Endothelial cell of umbilical vein (primary cell): ENCODE measurements at regions not wholly inside any gene's neighbourhood (a gene's known extent, or its start where the extent isn't known, plus 50 kb on each side); places are given as distances from the start of the nearest gene placed in this dataset.

Experiments used
- BruUV-seq: library from RNA; stranded (reverse); fragments of 400-500 nt; replicated peaks from 2 replicates; lab custom pipeline; 2021; lab: Mats Ljungman, UMichigan
- CTCF ChIA-PET: fragments of 300-600, 350-600 bp; sonication (Branson Sonifier 250); formaldehyde crosslinking; loops from one replicate; lab custom pipeline; 2021; ENCODE audit warnings: antibody characterized with exemption, inconsistent platforms; lab: Charles Lee
- POLR2A ChIA-PET: fragments of 300-600, 350-600 bp; sonication (Branson Sonifier 250); formaldehyde crosslinking; loops from one replicate; lab custom pipeline; 2021; ENCODE audit warnings: antibody characterized with exemption, inconsistent platforms; lab: Charles Lee
- DNase-seq: peaks from one replicate; pipeline ENCODE4 v3.0.0-alpha.2; 2011; ENCODE audit warnings: low read depth, low spot score
- FAIRE-seq: peaks from 2 replicates; lab custom pipeline; 2011; peaks lifted over from hg19 to GRCh38; lab: Jason Lieb, UNC
- H2AFZ ChIP-seq: 2 replicates; pipeline ENCODE4 v1.6.0; 2012; ENCODE audit warnings: low read depth, low read length, control low read depth, inconsistent platforms
- H3K27ac ChIP-seq: 2 replicates; pipeline ENCODE4 v1.5.1; 2011; ENCODE audit warnings: low read depth, mild to moderate bottlenecking, control low read depth, low read length, moderate library complexity; ENCODE audit not compliant: insufficient read depth
- H3K27me3 ChIP-seq, 2 experiments: 2 replicates each; pipeline versions ENCODE4 v1.6.0 to v1.6.1; 2011; ENCODE audit warnings: low read length in 2 of 2, mixed read lengths in 1 of 2; ENCODE audit not compliant: control insufficient read depth in 2 of 2, insufficient read depth in 2 of 2
- H3K36me3 ChIP-seq, 2 experiments: 2 replicates in 1 of 2; 3 replicates in 1 of 2; pipeline ENCODE4 v1.5.1; 2011; ENCODE audit warnings: low read length in 2 of 2, mild to moderate bottlenecking in 1 of 2, moderate library complexity in 1 of 2; ENCODE audit not compliant: control insufficient read depth in 2 of 2, insufficient read depth in 2 of 2; ENCODE audit errors: extremely low read depth in 1 of 2
- H3K4me1 ChIP-seq: 3 replicates; pipeline ENCODE4 v1.5.1; 2011; ENCODE audit warnings: mild to moderate bottlenecking, low read length; ENCODE audit not compliant: control insufficient read depth, insufficient read depth; ENCODE audit errors: extremely low read depth
- H3K4me2 ChIP-seq: 2 replicates; pipeline ENCODE4 v1.6.1; 2011; ENCODE audit warnings: low read length, control low read depth, mixed read lengths; ENCODE audit not compliant: insufficient read depth
- H3K4me3 ChIP-seq, 3 experiments: fragments of 200-600 bp in 1 of 3; sonication (generic), shearing (Covaris generic) in 1 of 3; replicated peaks in 1 of 3; 2 replicates each; pipeline ENCODE4 v1.5.1; 2011 to 2016; ENCODE audit warnings: control low read depth in 3 of 3, low read length in 3 of 3, mild to moderate bottlenecking in 2 of 3, inconsistent platforms in 1 of 3, low read depth in 1 of 3, moderate library complexity in 1 of 3; ENCODE audit not compliant: insufficient read depth in 1 of 3
- H3K79me2 ChIP-seq: 2 replicates; pipeline ENCODE4 v1.6.0; 2012; ENCODE audit warnings: low read length, inconsistent platforms; ENCODE audit not compliant: control insufficient read depth, insufficient read depth
- H3K9ac ChIP-seq: replicated peaks from 2 replicates; pipeline ENCODE3; 2011; ENCODE audit warnings: low read length, control low read depth; ENCODE audit not compliant: insufficient read depth; ENCODE audit errors: extremely low read depth
- H3K9me1 ChIP-seq: replicated peaks from 3 replicates; pipeline ENCODE4 v1.6.0; 2011; ENCODE audit warnings: mild to moderate bottlenecking, low read length; ENCODE audit not compliant: control insufficient read depth, insufficient read depth; ENCODE audit errors: extremely low read depth
- H3K9me3 ChIP-seq: replicated peaks from 2 replicates; pipeline ENCODE4 v1.5.1; 2012; ENCODE audit warnings: low read length, inconsistent platforms; ENCODE audit not compliant: control insufficient read depth, insufficient read depth
- H4K20me1 ChIP-seq: replicated peaks from 2 replicates; pipeline ENCODE3; 2011; ENCODE audit warnings: mild to moderate bottlenecking, low read length; ENCODE audit not compliant: control insufficient read depth, insufficient read depth; ENCODE audit errors: extremely low read depth
- EZH2 ChIP-seq: IDR thresholded peaks from 2 replicates; pipeline ENCODE4 v1.6.1; 2012; ENCODE audit warnings: borderline replicate concordance, low read depth, mild to moderate bottlenecking, moderate library complexity, low read length, inconsistent platforms; ENCODE audit not compliant: severe bottlenecking
- FOS ChIP-seq: IDR thresholded peaks from 2 replicates; pipeline ENCODE4 v1.6.1; 2011; ENCODE audit warnings: mild to moderate bottlenecking, low read length, moderate library complexity, borderline replicate concordance; ENCODE audit not compliant: insufficient read depth
- GATA2 ChIP-seq: IDR thresholded peaks from 2 replicates; pipeline ENCODE4 v1.7.0; 2011; ENCODE audit warnings: low read depth, mild to moderate bottlenecking, moderate library complexity, mixed read lengths, low read length; ENCODE audit not compliant: insufficient read length, insufficient read depth
- JUN ChIP-seq: IDR thresholded peaks from 2 replicates; pipeline ENCODE4 v1.6.1; 2011; ENCODE audit warnings: borderline replicate concordance, low read depth; ENCODE audit not compliant: insufficient read length, insufficient read depth
- MYC ChIP-seq: IDR thresholded peaks from one replicate; pipeline ENCODE4 v1.6.1; 2011; ENCODE audit warnings: mild to moderate bottlenecking, low read depth, low read length
- POLR2A ChIP-seq: IDR thresholded peaks from 2 replicates; pipeline ENCODE4 v1.6.1; 2012; ENCODE audit warnings: low read depth, mild to moderate bottlenecking, control low read depth, low read length
- POLR2AphosphoS5 ChIP-seq: IDR thresholded peaks from 2 replicates; pipeline ENCODE4 v1.6.1; 2012; ENCODE audit warnings: low read depth, mild to moderate bottlenecking, control low read depth, low read length, moderate library complexity; ENCODE audit not compliant: insufficient read depth
- dilution Hi-C: fragments of 300-500 bp; cut with MboI; formaldehyde crosslinking; loops from one replicate; pipeline ENCODE4 v1.15.0; 2019; ENCODE audit warnings: low sequenced_read_pairs; ENCODE audit not compliant: extremely low pct_ligation_motif_present
- intact Hi-C: fragments of 100-400 bp; cut with micrococcal nuclease; formaldehyde crosslinking; loops from one replicate; pipeline ENCODE4 v1.10.0; 2022
- TF ChIP-seq, protein P1 (sequence below): IDR thresholded peaks from 2 replicates; pipeline ENCODE4 v1.6.1; 2011; ENCODE audit not compliant: insufficient read depth, insufficient read length
- TF ChIP-seq, protein P2 (sequence below), 2 donors: IDR thresholded peaks; 1 replicate in 1 of 2; 2 replicates in 1 of 2; pipeline ENCODE4 v1.5.1; 2011; ENCODE audit warnings: low read length in 2 of 2, mild to moderate bottlenecking in 2 of 2, moderate library complexity in 2 of 2, control low read depth in 1 of 2, inconsistent platforms in 1 of 2, low read depth in 1 of 2; ENCODE audit not compliant: insufficient read depth in 1 of 2; ENCODE audit errors: extremely low read depth in 1 of 2

DNA sequence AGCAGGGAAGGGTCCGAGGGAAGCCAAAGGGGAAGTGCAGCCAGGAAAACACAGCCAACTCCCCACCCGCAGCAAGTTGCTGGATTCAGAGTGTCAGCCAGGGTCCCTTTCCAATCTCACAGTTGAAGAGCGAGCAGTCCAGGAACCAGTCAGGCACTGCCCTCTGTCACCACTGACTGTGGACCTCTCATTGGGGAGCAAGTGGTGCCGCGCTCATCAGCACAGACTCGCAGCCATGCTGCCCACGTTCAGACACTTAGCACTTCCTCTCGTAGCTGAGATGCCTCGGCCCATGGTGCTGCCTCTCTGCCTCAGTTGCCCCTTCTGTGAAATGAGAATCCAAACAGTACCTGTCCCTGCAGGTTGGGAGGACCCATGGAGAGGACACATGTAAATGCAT, 123.6 kb upstream of the CHST15 start:
- H3K36me3 ChIP-seq: no peaks in the 10 kb centered on the region
- ChIA-PET CTCF (interaction anchor here (1.6 kb wide), 1 partner anchor 221 kb away, joined by 3 read pairs; no protein-coding TSS in a partner anchor), POLR2A (no interaction called here)
- H3K9me3 ChIP-seq: no peaks in the 10 kb centered on the region
- FAIRE-seq: no peak
- no peaks in the 10 kb centered on the region for H3K79me2 ChIP-seq
- no peaks in the 10 kb centered on the region for H3K9me1 ChIP-seq
- DNase-seq: no peak
- dilution Hi-C loops: no loop called here
- no peak overlapping the region for H3K4me2 ChIP-seq
- no peak overlapping the region for H3K9ac ChIP-seq
- no peak overlapping the region for H3K4me3 ChIP-seq
- peaks cover 9% of the 10 kb centered on the region for H3K4me1 ChIP-seq
- no peak overlapping the region for H2AFZ ChIP-seq
- H3K27me3 ChIP-seq: no peaks in the 10 kb centered on the region
- BruUV-seq: no TSS peak
- intact Hi-C loops: no loop called here
- no peak overlapping the region for H3K27ac ChIP-seq
- TF ChIP-seq POLR2AphosphoS5: no peak
- TF ChIP-seq MYC: no peak
- TF ChIP-seq JUN: no peak
- TF ChIP-seq EZH2: no peak
- TF ChIP-seq, protein P1, sequence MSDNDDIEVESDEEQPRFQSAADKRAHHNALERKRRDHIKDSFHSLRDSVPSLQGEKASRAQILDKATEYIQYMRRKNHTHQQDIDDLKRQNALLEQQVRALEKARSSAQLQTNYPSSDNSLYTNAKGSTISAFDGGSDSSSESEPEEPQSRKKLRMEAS: no peak
- TF ChIP-seq, protein P2, sequence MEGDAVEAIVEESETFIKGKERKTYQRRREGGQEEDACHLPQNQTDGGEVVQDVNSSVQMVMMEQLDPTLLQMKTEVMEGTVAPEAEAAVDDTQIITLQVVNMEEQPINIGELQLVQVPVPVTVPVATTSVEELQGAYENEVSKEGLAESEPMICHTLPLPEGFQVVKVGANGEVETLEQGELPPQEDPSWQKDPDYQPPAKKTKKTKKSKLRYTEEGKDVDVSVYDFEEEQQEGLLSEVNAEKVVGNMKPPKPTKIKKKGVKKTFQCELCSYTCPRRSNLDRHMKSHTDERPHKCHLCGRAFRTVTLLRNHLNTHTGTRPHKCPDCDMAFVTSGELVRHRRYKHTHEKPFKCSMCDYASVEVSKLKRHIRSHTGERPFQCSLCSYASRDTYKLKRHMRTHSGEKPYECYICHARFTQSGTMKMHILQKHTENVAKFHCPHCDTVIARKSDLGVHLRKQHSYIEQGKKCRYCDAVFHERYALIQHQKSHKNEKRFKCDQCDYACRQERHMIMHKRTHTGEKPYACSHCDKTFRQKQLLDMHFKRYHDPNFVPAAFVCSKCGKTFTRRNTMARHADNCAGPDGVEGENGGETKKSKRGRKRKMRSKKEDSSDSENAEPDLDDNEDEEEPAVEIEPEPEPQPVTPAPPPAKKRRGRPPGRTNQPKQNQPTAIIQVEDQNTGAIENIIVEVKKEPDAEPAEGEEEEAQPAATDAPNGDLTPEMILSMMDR (IDR thresholded peaks at IDR 0.05; ENCODE audit: extremely low read depth in 1 of 2, insufficient read depth in 1 of 2, low read depth in 1 of 2, low read length in 2 of 2): no peak
- TF ChIP-seq GATA2: no peak
- TF ChIP-seq FOS: no peak
- TF ChIP-seq POLR2A: no peak
- no peaks in the 10 kb centered on the region for H4K20me1 ChIP-seq
